Thyroid gland (tissue), 4 donors: ENCODE measurements at regions not wholly inside any gene's neighbourhood (a gene's known extent, or its start where the extent isn't known, plus 50 kb on each side); places are given as distances from the start of the nearest gene placed in this dataset.

Experiments used
- CTCF ChIP-seq, 6 experiments: fragments of 200-600 bp in 3 of 6; fragments of 450-650 bp in 3 of 6; sonication (generic) in 3 of 6; IDR thresholded peaks; one replicate each; pipeline ENCODE4 v1.5.1; 2016 to 2019; ENCODE audit warnings: antibody characterized with exemption in 6 of 6, mild to moderate bottlenecking in 2 of 6, inconsistent platforms in 1 of 6, moderate library complexity in 1 of 6
- POLR2A ChIP-seq, 2 donors: fragments of 450-650 bp; IDR thresholded peaks; one replicate each; pipeline ENCODE4 v1.6.1; 2017; ENCODE audit warnings: antibody characterized with exemption in 2 of 2, mild to moderate bottlenecking in 2 of 2, moderate library complexity in 1 of 2

- TF ChIP-seq CTCF (IDR thresholded peaks at IDR 0.05) (no peak), POLR2A (IDR thresholded peaks at IDR 0.05) (no peak)
These were observed 93.2 kb upstream of the STEAP1 start for GRCh38 chr7:90061077-90061476.
